Ishikawa (cell line): ENCODE measurements at regions not wholly inside any gene's neighbourhood (a gene's known extent, or its start where the extent isn't known, plus 50 kb on each side); places are given as distances from the start of the nearest gene placed in this dataset.

Experiments
- CEBPB ChIP-seq: IDR thresholded peaks from 2 replicates; pipeline ENCODE4 v1.6.1; 2012
- CREB1 ChIP-seq: IDR thresholded peaks from 2 replicates; pipeline ENCODE4 v1.6.1; 2012; ENCODE audit warnings: low read depth
- EGR1 ChIP-seq: IDR thresholded peaks from 2 replicates; pipeline ENCODE4 v1.6.1; 2012
- EP300 ChIP-seq: IDR thresholded peaks from 2 replicates; pipeline ENCODE4 v1.6.1; 2012; ENCODE audit warnings: borderline replicate concordance
- FOXM1 ChIP-seq: IDR thresholded peaks from 2 replicates; pipeline ENCODE4 v1.6.1; 2012; ENCODE audit warnings: low read depth, borderline replicate concordance
- NFIC ChIP-seq: IDR thresholded peaks from 2 replicates; pipeline ENCODE4 v1.6.1; 2012
- RAD21 ChIP-seq: IDR thresholded peaks from 2 replicates; pipeline ENCODE4 v1.6.1; 2012; ENCODE audit warnings: low read depth
- REST ChIP-seq: IDR thresholded peaks from 2 replicates; pipeline ENCODE4 v1.6.1; 2012; ENCODE audit warnings: low read depth, mild to moderate bottlenecking
- TAF1 ChIP-seq: IDR thresholded peaks from 2 replicates; pipeline ENCODE4 v1.6.1; 2012; ENCODE audit warnings: low read depth, mild to moderate bottlenecking
- TCF12 ChIP-seq: IDR thresholded peaks from 2 replicates; pipeline ENCODE4 v1.6.1; 2012; ENCODE audit warnings: low read depth
- TEAD4 ChIP-seq: IDR thresholded peaks from 2 replicates; pipeline ENCODE4 v1.6.1; 2012
- YY1 ChIP-seq: IDR thresholded peaks from 2 replicates; pipeline ENCODE4 v1.6.1; 2012; ENCODE audit warnings: low read depth
- ZBTB7A ChIP-seq: IDR thresholded peaks from 2 replicates; pipeline ENCODE4 v1.6.1; 2012; ENCODE audit warnings: low read depth
- TF ChIP-seq, protein P1 (sequence below): IDR thresholded peaks from 2 replicates; pipeline ENCODE4 v1.6.1; 2012
- TF ChIP-seq, protein P2 (sequence below): IDR thresholded peaks from 2 replicates; pipeline ENCODE4 v1.6.1; 2012

- TF ChIP-seq RAD21 (no peak), EP300 (no peak), NFIC (no peak), ZBTB7A (no peak), TAF1 (no peak), EGR1 (no peak), FOXM1 (no peak), CEBPB (no peak), YY1 (no peak), CREB1 (no peak), TEAD4 (no peak)
- TF ChIP-seq, protein P1, sequence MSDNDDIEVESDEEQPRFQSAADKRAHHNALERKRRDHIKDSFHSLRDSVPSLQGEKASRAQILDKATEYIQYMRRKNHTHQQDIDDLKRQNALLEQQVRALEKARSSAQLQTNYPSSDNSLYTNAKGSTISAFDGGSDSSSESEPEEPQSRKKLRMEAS: no peak
These were observed 74.6 kb downstream of the LMO4 start for GRCh38 chr1:87403061-87403820.

DNA sequence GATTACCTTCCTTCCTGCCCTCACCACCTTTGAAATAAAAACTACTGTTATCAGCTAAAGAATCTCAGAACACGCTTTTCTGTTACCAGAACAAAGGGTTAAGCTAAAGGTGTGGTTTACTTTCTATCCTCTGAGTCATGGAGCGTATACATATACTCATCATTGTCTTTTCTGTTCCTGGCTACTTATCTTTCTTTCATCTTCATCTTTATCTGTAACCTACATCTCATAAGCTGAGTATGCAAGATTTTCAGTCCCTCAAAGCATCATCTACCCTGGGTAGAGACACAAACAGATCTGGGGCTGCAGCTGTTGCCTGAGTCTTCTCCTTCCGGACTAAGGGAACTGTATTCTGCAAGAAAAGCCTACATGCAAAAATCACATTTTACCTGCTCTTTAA is 75.6 kb downstream of the LMO4 start:
- TF ChIP-seq, protein P1: no peak
- TF ChIP-seq EGR1 (no peak), TEAD4 (no peak), ZBTB7A (no peak), EP300 (no peak), REST (no peak)

GRCh38 chr1:87408665-87409248 is 80.1 kb downstream of the LMO4 start:
- TF ChIP-seq, protein P2, sequence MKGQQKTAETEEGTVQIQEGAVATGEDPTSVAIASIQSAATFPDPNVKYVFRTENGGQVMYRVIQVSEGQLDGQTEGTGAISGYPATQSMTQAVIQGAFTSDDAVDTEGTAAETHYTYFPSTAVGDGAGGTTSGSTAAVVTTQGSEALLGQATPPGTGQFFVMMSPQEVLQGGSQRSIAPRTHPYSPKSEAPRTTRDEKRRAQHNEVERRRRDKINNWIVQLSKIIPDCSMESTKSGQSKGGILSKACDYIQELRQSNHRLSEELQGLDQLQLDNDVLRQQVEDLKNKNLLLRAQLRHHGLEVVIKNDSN: no peak
- TF ChIP-seq YY1 (no peak), RAD21 (no peak), REST (no peak), EGR1 (no peak), TAF1 (no peak), TCF12 (no peak), TEAD4 (no peak), FOXM1 (no peak), ZBTB7A (no peak), CEBPB (no peak), NFIC (no peak)
- TF ChIP-seq, protein P1: no peak

DNA sequence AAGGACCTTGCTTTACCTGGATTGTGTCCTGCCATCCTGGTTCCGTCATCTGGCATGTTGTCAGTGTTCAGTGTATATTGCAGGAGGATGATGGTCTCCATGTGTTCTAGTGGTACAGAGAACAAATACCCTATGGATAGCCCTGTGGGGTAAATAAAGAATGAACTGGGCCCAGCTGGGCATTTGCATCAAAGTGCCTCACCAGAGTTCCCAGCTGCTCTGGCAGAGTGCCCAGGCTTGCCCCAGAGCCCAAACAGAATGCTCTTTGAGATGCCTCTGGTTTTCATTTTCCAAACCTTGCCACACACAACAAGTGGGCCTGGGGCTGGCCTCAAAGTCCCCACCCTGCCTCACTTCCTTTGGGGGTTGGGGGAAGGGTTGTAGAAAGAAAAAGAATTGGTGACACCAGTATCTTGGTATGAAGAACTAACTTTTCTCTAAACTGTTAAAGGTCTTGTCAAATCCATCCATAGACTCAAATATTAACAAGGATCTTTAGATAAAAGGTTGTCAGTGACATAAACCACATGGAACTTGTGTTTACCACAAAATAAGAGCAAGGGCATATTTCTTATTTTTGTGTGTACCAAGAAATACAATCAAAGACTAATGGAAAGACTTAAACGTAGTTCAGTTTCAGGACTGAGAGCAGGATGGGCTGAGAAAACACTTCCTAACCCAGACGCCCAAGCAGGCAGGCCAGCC is 82.2 kb downstream of the LMO4 start:
- TF ChIP-seq FOXM1 (no peak), NFIC (no peak), TAF1 (no peak), CREB1 (no peak), TEAD4 (no peak), TCF12 (no peak), CEBPB (no peak), RAD21 (no peak), EP300 (no peak), REST (no peak)
- TF ChIP-seq, protein P2: no peak
- TF ChIP-seq, protein P1: no peak
